K562 (cell line): ENCODE measurements at regions not wholly inside any gene's neighbourhood (a gene's known extent, or its start where the extent isn't known, plus 50 kb on each side); places are given as distances from the start of the nearest gene placed in this dataset.

ENCODE experiments used
- ATAC-seq: fragments of 200-7000 bp; cut with Tn5 transposase; 3 replicates; pipeline ENCODE4 v1.9.1; 2020; ENCODE audit warnings: moderate library complexity
- BruUV-seq: library from RNA; stranded (reverse); fragments of 400-500 nt; replicated peaks from 2 replicates; lab custom pipeline; 2021; lab: Mats Ljungman, UMichigan
- CTCF ChIA-PET: fragments of 300-600 bp; formaldehyde crosslinking; extraction: SDS; loops from one replicate; lab custom pipeline; 2021; ENCODE audit warnings: low intra/inter-chr PET ratio; lab: Yijun Ruan, JAX
- POLR2A ChIA-PET: fragments of 300-600, 350-650 bp; sonication (Branson Sonifier 250); formaldehyde crosslinking; extraction: SDS; loops from one replicate; lab custom pipeline; 2021; ENCODE audit warnings: antibody characterized with exemption, inconsistent platforms; lab: Yijun Ruan, JAX
- DNase-seq, 4 experiments: peaks; one replicate each; pipeline versions ENCODE4 v3.0.0 to v3.0.0-alpha.2; 2011 to 2018; ENCODE audit warnings: low spot score in 3 of 4, mixed read lengths in 3 of 4; ENCODE audit errors: extremely low read depth in 1 of 4
- FAIRE-seq: peaks from 2 replicates; lab custom pipeline; 2011; peaks lifted over from hg19 to GRCh38; lab: Jason Lieb, UNC
- H2AFZ ChIP-seq: 2 replicates; pipeline ENCODE4 v1.6.0; 2011; ENCODE audit warnings: low read depth, low read length, control low read depth, inconsistent platforms
- H3K27ac ChIP-seq: fragments of 200-600 bp; 3 replicates; pipeline ENCODE4 v1.8.0; 2011; ENCODE audit warnings: low read depth, mild to moderate bottlenecking, control low read depth, inconsistent platforms, low read length, moderate library complexity, mixed read lengths; ENCODE audit errors: extremely low read depth
- H3K27me3 ChIP-seq, 2 experiments: fragments of 300-600 bp in 1 of 2; 2 replicates in 1 of 2; 3 replicates in 1 of 2; pipeline versions ENCODE4 v1.6.0 to v1.8.0; 2011; ENCODE audit warnings: inconsistent platforms in 2 of 2, low read length in 2 of 2, mild to moderate bottlenecking in 1 of 2, mixed read lengths in 1 of 2, moderate library complexity in 1 of 2; ENCODE audit not compliant: control insufficient read depth in 2 of 2, insufficient read depth in 2 of 2
- H3K36me3 ChIP-seq: fragments of 300-600 bp; 3 replicates; pipeline ENCODE4 v1.8.0; 2011; ENCODE audit warnings: mild to moderate bottlenecking, low read length, inconsistent platforms; ENCODE audit not compliant: control insufficient read depth, insufficient read depth
- H3K4me1 ChIP-seq, 2 experiments: fragments of 200-600 bp in 1 of 2; replicated peaks in 1 of 2; 2 replicates in 1 of 2; 3 replicates in 1 of 2; pipeline versions ENCODE4 v1.5.1 to v1.8.0; 2011; ENCODE audit warnings: inconsistent platforms in 2 of 2, low read length in 2 of 2, mild to moderate bottlenecking in 1 of 2, mixed read lengths in 1 of 2, moderate library complexity in 1 of 2; ENCODE audit not compliant: control insufficient read depth in 2 of 2, insufficient read depth in 2 of 2
- H3K4me2 ChIP-seq: 2 replicates; pipeline ENCODE4 v1.6.1; 2011; ENCODE audit warnings: low read length, control low read depth, inconsistent platforms, mixed read lengths; ENCODE audit not compliant: insufficient read depth
- H3K4me3 ChIP-seq: fragments of 200-600 bp; sonication (generic), shearing (Covaris generic); 2 replicates; pipeline ENCODE4 v1.5.1; 2016; ENCODE audit warnings: control low read depth, inconsistent platforms
- H3K79me2 ChIP-seq: fragments of 200-600 bp; 3 replicates; pipeline ENCODE4 v1.8.0; 2011; ENCODE audit warnings: low read length, inconsistent platforms; ENCODE audit not compliant: control insufficient read depth, insufficient read depth
- H3K9ac ChIP-seq, 2 experiments: 2 replicates each; pipeline versions ENCODE4 v1.6.0 to v1.6.1; 2011; ENCODE audit warnings: low read depth in 2 of 2, low read length in 2 of 2, control low read depth in 1 of 2, inconsistent platforms in 1 of 2, mild to moderate bottlenecking in 1 of 2, mixed read lengths in 1 of 2; ENCODE audit not compliant: insufficient read depth in 1 of 2
- H3K9me1 ChIP-seq: one replicate; pipeline ENCODE4 v1.6.0; 2011; ENCODE audit warnings: inconsistent platforms, mild to moderate bottlenecking, low read length, moderate library complexity; ENCODE audit not compliant: control insufficient read depth, insufficient read depth
- H3K9me3 ChIP-seq: replicated peaks from 2 replicates; pipeline ENCODE4 v1.5.1; 2011; ENCODE audit warnings: low read depth, low read length, inconsistent platforms; ENCODE audit not compliant: control insufficient read depth, insufficient read depth
- H4K20me1 ChIP-seq: replicated peaks from 2 replicates; pipeline ENCODE4 v1.6.1; 2011; ENCODE audit warnings: low read length, inconsistent platforms, mixed read lengths; ENCODE audit not compliant: control insufficient read depth, insufficient read depth
- GATA2 ChIP-seq: sonication (generic); formaldehyde crosslinking; IDR thresholded peaks from 2 replicates; pipeline ENCODE4 v1.4.0; 2020; ENCODE audit warnings: mild to moderate bottlenecking, missing genetic modification reagents
- KLF16 ChIP-seq: IDR thresholded peaks from 2 replicates; pipeline ENCODE4 v1.6.1; 2016; ENCODE audit warnings: antibody characterized with exemption
- YBX1 ChIP-seq: fragments of 450-650 bp; IDR thresholded peaks from 2 replicates; pipeline ENCODE4 v1.7.1; 2016; ENCODE audit warnings: mild to moderate bottlenecking
- ZKSCAN8 ChIP-seq: fragments of 200-800 bp; sonication (Bioruptor generic); IDR thresholded peaks from 2 replicates; pipeline ENCODE4 v1.6.1; 2016; ENCODE audit warnings: missing genetic modification characterization, missing compliant biosample characterization
- ZNF217 ChIP-seq: sonication (generic); formaldehyde crosslinking; IDR thresholded peaks from 2 replicates; pipeline ENCODE4 v1.8.0; 2022; ENCODE audit warnings: mild to moderate bottlenecking, missing genetic modification reagents
- ZNF511 ChIP-seq: sonication (generic); formaldehyde crosslinking; IDR thresholded peaks from 2 replicates; pipeline ENCODE4 v1.8.0; 2022; ENCODE audit warnings: mild to moderate bottlenecking, missing genetic modification reagents
- WGBS: fragments of 100-300 bp; shearing (Covaris generic); methylation state at CpG from one replicate; pipeline ENCODE4 v1.1.6; 2016; ENCODE audit warnings: low coverage, mixed read lengths; ENCODE audit not compliant: insufficient coverage; ENCODE audit errors: missing lambda C conversion rate; 5-methylcytosine and 5-hydroxymethylcytosine counted together
- in situ Hi-C: fragments of 300-500 bp; cut with MboI; formaldehyde crosslinking; loops from 4 replicates; pipeline ENCODE4 v1.15.0; 2018; ENCODE audit warnings: inconsistent platforms, mixed read lengths
- intact Hi-C: fragments of 100-400 bp; cut with micrococcal nuclease; formaldehyde crosslinking; loops from 2 replicates; pipeline ENCODE4 v1.14.2; 2022

GRCh38 chr10:81270051-81270450 lies 604.9 kb upstream of the NRG3 start:
- Histone ChIP-seq H4K20me1 (no peaks in the 10 kb centered on the region), H3K9me1 (no peaks in the 10 kb centered on the region), H3K79me2 (no peaks in the 10 kb centered on the region), H3K4me3 (no peak overlapping the region), H3K27me3 (no peaks in the 10 kb centered on the region), H2AFZ (no peak overlapping the region), H3K9me3 (no peaks in the 10 kb centered on the region; the same call in 1 of the 2 replicates), H3K4me2 (no peak overlapping the region), H3K9ac (no peak overlapping the region), H3K36me3 (no peaks in the 10 kb centered on the region), H3K4me1 (no peaks in the 10 kb centered on the region), H3K27ac (no peak overlapping the region)
- ChIA-PET POLR2A (no interaction called here), CTCF (no interaction called here)
- WGBS = 0% methylated on average over 2 of the region's 2 CpGs
- intact Hi-C loops (no loop called here), in situ Hi-C loops (no loop called here)
- FAIRE-seq = no peak
- no peak for ATAC-seq
- no peak for TF ChIP-seq ZNF511
- TF ChIP-seq GATA2 (CRISPR knock-in tag) = no peak
- no peak for TF ChIP-seq KLF16
- no peak for TF ChIP-seq ZNF217 (CRISPR knock-in tag)
- no peak for TF ChIP-seq ZKSCAN8
- no peak for TF ChIP-seq YBX1
- no TSS peak for BruUV-seq
- DNase-seq = no peak
